Esophagus squamous epithelium (tissue), 5 donors: ENCODE measurements at regions not wholly inside any gene's neighbourhood (a gene's known extent, or its start where the extent isn't known, plus 50 kb on each side); places are given as distances from the start of the nearest gene placed in this dataset.

Experiments used
- DNase-seq: peaks from one replicate; lab custom pipeline; 2025; lab: John Stamatoyannopoulos, UW
- H3K27ac ChIP-seq, 4 donors: fragments of 200-600 bp; sonication (generic); one replicate each; pipeline ENCODE4 v1.5.1; 2016 to 2019; ENCODE audit warnings: mild to moderate bottlenecking in 1 of 4
- H3K27me3 ChIP-seq, 4 donors: fragments of 200-600 bp; sonication (generic); 1 replicate in 3 of 4; 2 replicates in 1 of 4; pipeline versions ENCODE4 v1.5.1 to v1.6.0; 2017 to 2021; ENCODE audit warnings: antibody characterized with exemption in 1 of 4
- H3K36me3 ChIP-seq, 3 donors: fragments of 200-600 bp; sonication (generic); one replicate each; pipeline ENCODE4 v1.5.1; 2016 to 2019
- H3K4me1 ChIP-seq, 3 donors: fragments of 200-600 bp; sonication (generic); one replicate each; pipeline ENCODE4 v1.5.1; 2017 to 2019
- H3K4me3 ChIP-seq, 4 donors: fragments of 200-600 bp; sonication (generic); 1 replicate in 3 of 4; 2 replicates in 1 of 4; pipeline ENCODE4 v1.5.1; 2016 to 2019; ENCODE audit warnings: mild to moderate bottlenecking in 2 of 4, moderate library complexity in 1 of 4
- H3K9me3 ChIP-seq, 3 donors: fragments of 200-600 bp; sonication (generic); one replicate each; pipeline ENCODE4 v1.5.1; 2016 to 2019
- POLR2A ChIP-seq, 4 donors: fragments of 450-650 bp; IDR thresholded peaks; one replicate each; pipeline ENCODE4 v1.6.1; 2017; ENCODE audit warnings: antibody characterized with exemption in 4 of 4, mild to moderate bottlenecking in 4 of 4, moderate library complexity in 3 of 4
- WGBS, 2 donors: methylation state at CpG; one replicate each; pipeline ENCODE4 v1.1.5; 2018; 5-methylcytosine and 5-hydroxymethylcytosine counted together
- intact Hi-C: fragments of 100-400 bp; cut with DNase I; formaldehyde crosslinking; loops from one replicate; pipeline ENCODE4 v1.15.0; 2022
- small RNA-seq, 4 donors: library from RNA; depleted of rRNA; stranded (forward); fragments of <200 nt; gene quantifications; one replicate each; pipeline ENCODE3, GENCODE V24; 2016
- TF ChIP-seq, protein P1 (sequence below), 6 experiments: fragments of 450-650 bp in 4 of 6; fragments of 200-600 bp in 2 of 6; sonication (generic) in 2 of 6; IDR thresholded peaks; one replicate each; pipeline ENCODE4 v1.5.1; 2016 to 2019; ENCODE audit warnings: antibody characterized with exemption in 6 of 6, mild to moderate bottlenecking in 4 of 6, moderate library complexity in 4 of 6
- donor health status: DM: yes; HTN: yes; CAD: no.

DNA sequence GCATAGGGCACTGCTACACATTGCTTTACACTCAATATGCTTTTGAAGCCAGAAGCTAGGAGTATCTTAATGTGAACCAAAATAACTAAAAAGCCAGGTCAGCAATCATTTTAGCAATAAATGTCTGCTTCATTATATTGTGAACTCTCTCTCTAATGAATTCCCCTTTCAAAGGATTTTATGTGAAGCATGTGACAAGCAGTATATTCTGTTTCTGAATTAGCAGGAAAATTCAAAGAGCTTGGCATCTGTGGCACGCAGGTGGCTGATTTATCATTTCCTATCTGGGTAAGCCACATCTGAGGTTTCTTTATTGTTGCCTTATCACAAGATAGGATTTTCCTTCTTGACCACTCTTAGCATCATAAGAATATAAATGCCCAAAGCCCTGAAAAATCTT is 56.8 kb upstream of the KLF12 start:
- TF ChIP-seq, protein P1, sequence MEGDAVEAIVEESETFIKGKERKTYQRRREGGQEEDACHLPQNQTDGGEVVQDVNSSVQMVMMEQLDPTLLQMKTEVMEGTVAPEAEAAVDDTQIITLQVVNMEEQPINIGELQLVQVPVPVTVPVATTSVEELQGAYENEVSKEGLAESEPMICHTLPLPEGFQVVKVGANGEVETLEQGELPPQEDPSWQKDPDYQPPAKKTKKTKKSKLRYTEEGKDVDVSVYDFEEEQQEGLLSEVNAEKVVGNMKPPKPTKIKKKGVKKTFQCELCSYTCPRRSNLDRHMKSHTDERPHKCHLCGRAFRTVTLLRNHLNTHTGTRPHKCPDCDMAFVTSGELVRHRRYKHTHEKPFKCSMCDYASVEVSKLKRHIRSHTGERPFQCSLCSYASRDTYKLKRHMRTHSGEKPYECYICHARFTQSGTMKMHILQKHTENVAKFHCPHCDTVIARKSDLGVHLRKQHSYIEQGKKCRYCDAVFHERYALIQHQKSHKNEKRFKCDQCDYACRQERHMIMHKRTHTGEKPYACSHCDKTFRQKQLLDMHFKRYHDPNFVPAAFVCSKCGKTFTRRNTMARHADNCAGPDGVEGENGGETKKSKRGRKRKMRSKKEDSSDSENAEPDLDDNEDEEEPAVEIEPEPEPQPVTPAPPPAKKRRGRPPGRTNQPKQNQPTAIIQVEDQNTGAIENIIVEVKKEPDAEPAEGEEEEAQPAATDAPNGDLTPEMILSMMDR (IDR thresholded peaks at IDR 0.05), result no peak
- no peak for TF ChIP-seq POLR2A (IDR thresholded peaks at IDR 0.05)
- Histone ChIP-seq H3K27me3 (no peaks in the 10 kb centered on the region), H3K27ac (no peak overlapping the region), H3K9me3 (no peaks in the 10 kb centered on the region), H3K4me3 (no peak overlapping the region), H3K4me1 (no peaks in the 10 kb centered on the region), H3K36me3 (no peaks in the 10 kb centered on the region)
- no peak for DNase-seq
- intact Hi-C loops, result no loop called here
- 36 to 38% methylated on average over 1 of the region's 1 CpG for WGBS, 2 donors

DNA sequence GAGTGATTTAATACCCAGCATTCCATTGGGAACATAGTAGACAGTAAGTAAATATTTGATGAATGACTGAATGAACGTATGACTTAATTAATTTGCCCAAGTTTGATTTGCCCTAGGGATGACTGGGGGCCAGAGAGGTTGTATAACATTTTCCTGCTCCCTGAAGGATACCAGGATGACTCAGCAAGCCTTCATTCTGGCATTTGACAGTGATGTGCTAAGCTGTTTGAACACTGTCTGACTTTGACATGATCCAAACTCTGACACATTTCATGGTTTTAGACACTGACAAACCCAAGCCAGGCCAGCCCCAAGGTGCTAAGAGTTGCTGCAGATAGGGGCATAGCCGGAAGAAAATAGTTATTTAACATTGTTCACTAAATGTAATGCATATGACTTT is 53.4 kb upstream of the KLF12 start:
- WGBS, 2 donors, result 54 to 59% methylated on average over 2 of the region's 2 CpGs
- Histone ChIP-seq H3K4me1 (no peaks in the 10 kb centered on the region), H3K9me3 (no peaks in the 10 kb centered on the region), H3K27me3 (no peaks in the 10 kb centered on the region), H3K36me3 (no peaks in the 10 kb centered on the region), H3K4me3 (no peak overlapping the region), H3K27ac (no peak overlapping the region)
- no peak for TF ChIP-seq POLR2A (IDR thresholded peaks at IDR 0.05)
- TF ChIP-seq, protein P1 (IDR thresholded peaks at IDR 0.05), result no peak
- intact Hi-C loops, result no loop called here
- no peak for DNase-seq

DNA sequence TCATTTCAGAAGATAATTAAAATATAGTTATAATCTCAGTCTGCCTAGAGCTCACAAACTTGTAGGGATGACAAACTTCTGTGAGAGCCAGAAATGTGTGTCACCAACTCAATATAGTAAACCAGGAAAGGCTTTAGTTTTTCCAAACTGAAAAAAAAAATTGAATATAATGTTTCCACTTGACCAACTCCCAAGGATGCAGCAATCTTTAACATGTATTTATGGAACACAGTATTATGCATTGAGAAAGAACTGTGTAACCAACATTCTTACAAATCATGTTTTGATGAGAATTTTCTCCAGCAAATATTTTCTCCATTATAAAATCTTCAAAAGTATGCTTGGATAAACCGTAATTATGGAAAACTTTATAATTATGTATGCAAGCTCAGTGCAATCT is 50.1 kb upstream of the KLF12 start:
- Histone ChIP-seq H3K9me3 (no peaks in the 10 kb centered on the region), H3K27ac (no peak overlapping the region), H3K27me3 (no peaks in the 10 kb centered on the region), H3K4me3 (no peak overlapping the region), H3K4me1 (no peaks in the 10 kb centered on the region), H3K36me3 (no peaks in the 10 kb centered on the region)
- TF ChIP-seq, protein P1 (IDR thresholded peaks at IDR 0.05), result no peak
- no peak for TF ChIP-seq POLR2A (IDR thresholded peaks at IDR 0.05)
- DNase-seq, result no peak
- 76 to 84% methylated on average over 1 of the region's 1 CpG for WGBS, 2 donors
- intact Hi-C loops, result no loop called here

Small RNAs in the stretch of these regions (small RNA-seq; reads per million reads assigned to genes)
- gene RNU6-38P, result 0 reads per million in 4 donors
- 0 to 0.07 (median 0) reads per million in 4 donors for gene RNY1P5
